Heart left ventricle (tissue), 16 donors: ENCODE measurements at regions not wholly inside any gene's neighbourhood (a gene's known extent, or its start where the extent isn't known, plus 50 kb on each side); places are given as distances from the start of the nearest gene placed in this dataset.

Source experiments
- ATAC-seq, 4 donors: fragments of 200-7000 bp; cut with Tn5 transposase; one replicate each; pipeline ENCODE4 v1.9.1; 2020 to 2022; ENCODE audit warnings: moderate library complexity in 4 of 4, mild to moderate bottlenecking in 3 of 4, moderate number of reproducible peaks in 1 of 4
- DNase-seq, 5 donors: peaks; one replicate each; pipeline ENCODE4 v3.0.0-alpha.2; 2020
- H3K27ac ChIP-seq, 12 donors: fragments of 200-600 bp; sonication (generic) in 4 of 12; one replicate each; pipeline versions ENCODE4 v1.5.0 to v1.8.0; 2016 to 2022; ENCODE audit warnings: mild to moderate bottlenecking in 2 of 12
- H3K27me3 ChIP-seq, 9 donors: fragments of 200-600 bp; sonication (generic) in 2 of 9; one replicate each; pipeline versions ENCODE4 v1.5.1 to v1.8.0; 2016 to 2022; ENCODE audit warnings: mild to moderate bottlenecking in 3 of 9
- H3K36me3 ChIP-seq, 9 donors: fragments of 200-600 bp; sonication (generic) in 2 of 9; one replicate each; pipeline versions ENCODE4 v1.5.0 to v1.8.0; 2018 to 2022; ENCODE audit warnings: mild to moderate bottlenecking in 2 of 9
- H3K4me1 ChIP-seq, 12 donors: fragments of 200-600 bp; sonication (generic) in 4 of 12; one replicate each; pipeline versions ENCODE4 v1.5.0 to v1.8.0; 2016 to 2022; ENCODE audit warnings: mild to moderate bottlenecking in 3 of 12
- H3K4me3 ChIP-seq, 12 donors: fragments of 200-600 bp; sonication (generic) in 4 of 12; one replicate each; pipeline versions ENCODE4 v1.5.0 to v1.8.0; 2017 to 2022; ENCODE audit warnings: mild to moderate bottlenecking in 9 of 12, moderate library complexity in 4 of 12
- H3K9me3 ChIP-seq, 12 donors: fragments of 200-600 bp; sonication (generic) in 4 of 12; one replicate each; pipeline versions ENCODE4 v1.5.0 to v1.8.0; 2016 to 2022; ENCODE audit warnings: mild to moderate bottlenecking in 1 of 12
- POLR2A ChIP-seq, 2 donors: fragments of 450-650 bp; IDR thresholded peaks; one replicate each; pipeline ENCODE4 v1.6.1; 2017; ENCODE audit warnings: antibody characterized with exemption in 2 of 2, mild to moderate bottlenecking in 2 of 2, moderate library complexity in 2 of 2
- WGBS, 4 donors: extraction: QIAGEN DNeasy Blood & Tissue Kit in 2 of 4; methylation state at CpG; one replicate each; pipeline versions ENCODE4 v1.1.5 to v1.1.7; 2013 to 2018; 5-methylcytosine and 5-hydroxymethylcytosine counted together
- intact Hi-C, 10 donors: fragments of 100-400 bp; cut with DNase I; formaldehyde crosslinking; loops; one replicate each; pipeline versions ENCODE4 v1.11.1 to v1.14.2; 2022
- TF ChIP-seq, protein P1 (sequence below), 12 donors: fragments of 200-600 bp; sonication (generic) in 4 of 12; IDR thresholded peaks; one replicate each; pipeline versions ENCODE4 v1.5.0 to v1.8.0; 2018 to 2022; ENCODE audit warnings: antibody characterized with exemption in 12 of 12, mild to moderate bottlenecking in 5 of 12
- donor health status: ischemic (EF 13 %, LVEDD 7.1; RV severe dilation, severe dysfunction).
- donor health status: healthy with polysubstance abuse.
- donor health status: DM: no; HTN: yes; CAD: no.
- donor health status: DM: no; HTN: no; CAD: no.
- donor health status: ischemic (EF 25% LVEDD 6.9; RV normal size, moderate dysfunction).
- donor health status: ischemic (EF 25% LVEDD 5.7; RV mildly dilated, moderate dysfunction).
- donor health status: healthy.
- donor health status: DM: yes; HTN: yes; CAD: no.
- donor health status: ischemic (EF 35%, LVEDD 5.7; RV mildly dilated, moderate dysfunction).
- donor health status: nonischemic (EF 11% LVEDD 7.7; RV severe dilation, severe dysfunction).
- donor health status: DM: yes; HTN: yes; CAD: no.
- donor health status: PGD.
- donor health status: ischemic (EF 29% LVEDD 5.4; RV normal size, mild dysfunction).
- donor health status: nonischemic (EF 23%, LVEDD 6.1; RV moderate dilation, normal function).

DNA sequence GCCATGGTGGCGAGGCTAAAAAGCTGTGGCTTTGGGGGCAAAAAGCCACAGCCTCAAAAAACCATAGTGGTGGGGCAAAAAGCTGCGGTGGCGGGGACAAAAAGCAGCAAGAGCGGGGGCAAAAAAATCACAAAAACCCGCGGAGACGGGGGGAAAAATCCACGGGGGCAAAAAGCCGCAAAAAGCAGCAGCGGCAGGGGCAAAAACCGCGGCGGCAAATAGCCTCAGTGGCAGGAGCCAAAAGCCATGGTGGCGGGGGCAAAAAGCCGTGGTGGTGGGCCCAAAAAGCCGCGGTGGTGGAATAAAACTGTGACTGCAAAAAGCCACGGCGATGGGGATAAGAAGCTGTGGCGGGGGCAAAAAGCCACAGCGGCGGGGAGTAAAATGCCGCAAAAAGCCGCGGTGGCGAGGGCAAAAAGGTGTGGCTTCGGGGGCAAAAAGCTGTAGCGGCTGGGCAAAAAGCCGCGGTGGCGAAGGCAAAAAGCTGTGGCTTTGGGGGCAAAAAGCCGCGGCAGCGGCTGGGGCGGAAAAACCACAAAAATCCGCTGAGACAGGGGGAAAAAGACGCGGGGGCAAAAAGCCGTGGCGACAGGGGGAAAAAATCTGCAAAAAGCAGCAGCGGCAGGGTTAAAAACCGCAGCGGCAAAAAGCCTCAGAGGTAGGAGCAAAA, 526.6 kb downstream of the ZNF33B start:
- peaks cover 0 to 19% (median 0%) of the 10 kb centered on the region in 12 donors for H3K9me3 ChIP-seq
- DNase-seq = peak in 1 of 5 donors; percentile 47
- no peaks in the 10 kb centered on the region for H3K36me3 ChIP-seq
- H3K27ac ChIP-seq = no peak overlapping the region
- WGBS, 4 donors = 78 to 92% (median 83%) methylated on average over 43 of the region's 43 CpGs
- intact Hi-C loops = no loop called here
- H3K4me1 ChIP-seq = no peaks in the 10 kb centered on the region
- H3K4me3 ChIP-seq = no peak overlapping the region
- no peaks in the 10 kb centered on the region for H3K27me3 ChIP-seq
- TF ChIP-seq, protein P1, sequence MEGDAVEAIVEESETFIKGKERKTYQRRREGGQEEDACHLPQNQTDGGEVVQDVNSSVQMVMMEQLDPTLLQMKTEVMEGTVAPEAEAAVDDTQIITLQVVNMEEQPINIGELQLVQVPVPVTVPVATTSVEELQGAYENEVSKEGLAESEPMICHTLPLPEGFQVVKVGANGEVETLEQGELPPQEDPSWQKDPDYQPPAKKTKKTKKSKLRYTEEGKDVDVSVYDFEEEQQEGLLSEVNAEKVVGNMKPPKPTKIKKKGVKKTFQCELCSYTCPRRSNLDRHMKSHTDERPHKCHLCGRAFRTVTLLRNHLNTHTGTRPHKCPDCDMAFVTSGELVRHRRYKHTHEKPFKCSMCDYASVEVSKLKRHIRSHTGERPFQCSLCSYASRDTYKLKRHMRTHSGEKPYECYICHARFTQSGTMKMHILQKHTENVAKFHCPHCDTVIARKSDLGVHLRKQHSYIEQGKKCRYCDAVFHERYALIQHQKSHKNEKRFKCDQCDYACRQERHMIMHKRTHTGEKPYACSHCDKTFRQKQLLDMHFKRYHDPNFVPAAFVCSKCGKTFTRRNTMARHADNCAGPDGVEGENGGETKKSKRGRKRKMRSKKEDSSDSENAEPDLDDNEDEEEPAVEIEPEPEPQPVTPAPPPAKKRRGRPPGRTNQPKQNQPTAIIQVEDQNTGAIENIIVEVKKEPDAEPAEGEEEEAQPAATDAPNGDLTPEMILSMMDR (IDR thresholded peaks at IDR 0.05) = no peak
- no peak for TF ChIP-seq POLR2A (IDR thresholded peaks at IDR 0.05)
- ATAC-seq = no peak

DNA sequence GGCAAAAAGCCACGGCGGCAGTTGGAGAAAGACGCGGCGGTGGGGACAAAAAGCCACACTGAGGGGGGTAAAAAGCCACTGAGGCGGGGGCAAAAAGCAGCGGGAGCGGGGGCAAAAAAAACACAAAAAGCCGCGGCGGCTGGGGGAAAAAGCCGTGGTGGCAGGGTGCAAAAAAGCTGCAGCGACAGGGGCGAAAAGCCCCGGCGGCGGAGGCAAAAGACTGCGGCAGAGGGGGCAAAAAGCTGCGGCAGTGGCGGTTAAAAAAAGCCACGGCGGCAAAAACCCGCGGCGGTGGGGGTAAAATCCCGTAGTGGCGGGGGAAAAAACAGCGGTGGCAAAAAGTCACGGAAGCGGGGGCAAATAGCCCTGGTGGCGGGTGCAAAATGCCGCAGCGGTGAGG, 527.3 kb downstream of the ZNF33B start:
- H3K27ac ChIP-seq = no peak overlapping the region
- H3K27me3 ChIP-seq = no peaks in the 10 kb centered on the region
- no peaks in the 10 kb centered on the region for H3K36me3 ChIP-seq
- intact Hi-C loops = no loop called here
- no peaks in the 10 kb centered on the region for H3K4me1 ChIP-seq
- peaks cover 0 to 22% (median 0%) of the 10 kb centered on the region in 12 donors for H3K9me3 ChIP-seq
- no peak for ATAC-seq
- no peak overlapping the region for H3K4me3 ChIP-seq
- TF ChIP-seq, protein P1 (IDR thresholded peaks at IDR 0.05) = no peak
- TF ChIP-seq POLR2A (IDR thresholded peaks at IDR 0.05) = no peak
- peak in 1 of 5 donors; percentile 56 for DNase-seq
- WGBS, 4 donors = 77 to 95% (median 83%) methylated on average over 33 of the region's 33 CpGs
